ENCODE measurements at regions not wholly inside any gene's neighbourhood (a gene's known extent, or its start where the extent isn't known, plus 50 kb on each side); places are given as distances from the start of the nearest gene placed in this dataset.

- TF ChIP-seq CTCF (IDR thresholded peaks at IDR 0.05) = no peak
- TF ChIP-seq POLR2AphosphoS5 (IDR thresholded peaks at IDR 0.05; ENCODE audit: insufficient read depth in 1 of 2, low read depth in 1 of 2) = no peak
Measured at GRCh38 chr12:105502426-105502930, 172.0 kb downstream of the C12orf75 start.
